ENCODE measurements at regions not wholly inside any gene's neighbourhood (a gene's known extent, or its start where the extent isn't known, plus 50 kb on each side); places are given as distances from the start of the nearest gene placed in this dataset.

DNA sequence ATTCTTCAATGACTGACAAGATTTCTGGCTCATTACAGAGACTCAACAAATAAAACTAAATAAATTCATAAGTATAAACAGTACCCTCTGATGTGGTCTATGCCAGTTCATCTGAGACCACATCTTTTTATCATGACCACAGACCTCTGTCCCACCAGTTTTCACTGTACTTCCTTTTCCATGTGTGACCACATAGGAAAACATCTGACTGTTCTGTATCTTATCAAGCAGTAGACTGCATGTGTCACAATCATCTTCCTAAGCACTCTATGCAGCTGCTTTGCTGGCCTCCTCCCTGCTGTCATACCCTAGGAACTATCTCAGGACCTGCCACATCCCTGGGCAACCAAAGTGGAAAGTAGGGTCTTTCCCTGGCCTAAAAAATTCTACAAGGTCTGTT lies 205.0 kb upstream of the ZNF462 start:
- DNase-seq (ENCODE audit: low read depth): peak; percentile 71

DNA sequence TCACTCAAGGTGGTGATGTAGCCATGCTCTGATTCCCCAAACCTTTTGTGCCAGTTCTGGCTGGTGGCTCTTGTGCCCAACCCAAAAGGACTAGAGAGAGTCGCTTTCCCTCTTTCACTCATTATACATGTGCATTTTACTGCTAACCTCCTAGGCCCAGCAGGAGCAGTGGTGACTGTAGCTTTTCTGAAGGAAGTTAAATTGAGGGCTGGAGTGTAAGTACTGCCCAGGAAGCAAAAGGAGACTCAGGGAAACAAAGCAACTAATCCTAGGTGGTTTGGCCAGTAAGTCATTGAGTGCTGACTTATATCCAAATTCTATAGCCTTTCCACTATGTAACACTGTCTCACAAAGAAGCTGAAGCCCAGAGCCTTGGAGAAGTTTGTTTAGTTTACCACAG lies 194.4 kb upstream of the ZNF462 start:
- DNase-seq (ENCODE audit: low read depth): no peak

DNA sequence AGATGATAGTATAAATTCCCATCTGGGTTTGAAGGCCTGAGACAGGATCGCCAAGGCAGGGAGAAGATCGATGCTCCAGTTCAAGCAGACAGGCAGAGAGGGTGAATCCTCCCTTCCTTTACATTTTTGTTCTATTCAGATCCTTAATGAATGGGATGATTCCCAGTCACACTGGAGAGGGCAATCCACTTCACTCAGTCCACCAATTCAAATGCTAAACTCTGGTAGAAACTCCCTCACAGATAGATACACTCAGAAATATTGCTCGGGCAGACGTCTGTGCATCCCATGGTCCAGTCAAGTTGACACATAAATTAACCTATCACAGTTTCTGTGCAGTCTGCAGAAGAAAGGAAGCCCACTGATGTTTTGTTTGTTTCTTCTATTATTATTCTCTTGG lies 193.1 kb upstream of the ZNF462 start:
- no peak for DNase-seq (ENCODE audit: low read depth)

DNA sequence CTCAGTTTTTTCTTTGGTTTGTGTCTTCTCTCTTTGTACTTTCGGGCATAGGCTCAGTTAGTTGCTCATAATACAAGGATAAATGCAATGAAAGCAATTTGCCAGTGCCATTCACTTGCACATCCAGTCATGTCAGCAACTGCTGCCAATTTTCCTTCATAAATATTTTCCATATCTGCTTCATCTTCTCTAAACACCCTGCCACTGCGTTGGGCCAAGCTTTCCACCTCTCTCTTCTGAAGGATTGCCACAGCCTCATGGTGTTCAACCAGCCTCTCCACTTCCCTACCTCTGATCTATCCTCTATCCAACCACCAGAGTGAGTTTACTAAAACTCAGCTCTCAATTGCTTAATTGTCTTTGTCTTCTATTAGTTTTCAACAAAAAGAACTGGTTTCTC lies 192.5 kb upstream of the ZNF462 start:
- DNase-seq (ENCODE audit: low read depth): no peak

DNA sequence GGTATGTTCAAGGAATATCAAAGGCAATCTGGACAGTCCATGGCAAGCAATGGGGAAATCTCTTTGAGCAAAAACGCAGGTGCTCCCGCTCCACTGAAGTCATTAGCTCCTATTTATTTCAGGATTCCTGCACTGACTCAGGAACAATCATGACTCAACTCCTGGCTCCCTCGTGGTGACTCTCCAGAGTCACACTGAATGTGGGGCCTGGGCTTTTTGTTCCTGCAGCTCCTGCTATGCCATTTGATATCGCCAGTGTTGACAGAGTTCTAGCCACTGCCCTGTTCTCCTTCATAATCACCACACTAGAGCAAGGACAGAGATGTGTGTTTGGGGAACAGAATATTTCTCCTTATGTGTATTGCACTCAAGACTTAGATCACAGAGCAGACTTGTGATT lies 187.2 kb upstream of the ZNF462 start:
- DNase-seq (ENCODE audit: low read depth): no peak

DNA sequence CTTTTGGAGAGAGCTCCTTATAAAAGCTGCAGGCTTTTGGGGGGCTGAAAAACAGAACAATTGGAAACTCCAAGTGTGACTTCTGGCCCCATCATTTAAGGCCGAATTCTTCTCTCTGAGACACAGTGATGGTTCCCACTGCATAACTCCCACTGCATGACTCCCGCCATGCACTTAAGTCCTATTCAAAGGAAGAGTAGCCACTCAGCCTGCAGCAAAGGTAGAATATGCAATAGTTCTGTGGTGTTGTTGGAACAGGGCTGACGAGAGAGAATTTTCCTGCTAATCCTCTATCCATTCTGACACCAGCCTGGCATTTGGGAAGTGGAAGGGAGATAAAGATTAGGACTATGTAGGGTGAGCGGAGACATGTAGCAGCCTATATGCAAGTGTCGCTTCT lies 185.6 kb upstream of the ZNF462 start:
- DNase-seq (ENCODE audit: low read depth): no peak

DNA sequence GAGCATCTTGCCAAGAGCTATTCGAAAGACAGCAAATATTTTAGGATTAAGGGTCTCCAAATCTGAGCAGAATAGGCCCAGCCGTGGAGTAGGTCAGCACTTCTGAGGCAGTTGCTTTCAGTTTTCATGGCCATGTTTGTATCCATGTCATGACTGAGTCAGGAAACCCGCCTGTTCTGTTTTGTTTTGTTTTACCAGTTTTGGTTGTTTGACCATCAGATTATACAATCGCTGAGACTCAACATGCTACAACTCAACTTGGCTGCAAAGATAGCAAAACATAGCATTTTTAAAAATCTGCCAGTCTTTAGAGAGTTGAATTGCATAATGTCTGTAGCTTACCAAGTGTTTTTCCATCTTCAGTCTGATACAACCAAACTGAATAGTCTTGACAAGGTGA lies 185.1 kb upstream of the ZNF462 start:
- no peak for DNase-seq (ENCODE audit: low read depth)

DNA sequence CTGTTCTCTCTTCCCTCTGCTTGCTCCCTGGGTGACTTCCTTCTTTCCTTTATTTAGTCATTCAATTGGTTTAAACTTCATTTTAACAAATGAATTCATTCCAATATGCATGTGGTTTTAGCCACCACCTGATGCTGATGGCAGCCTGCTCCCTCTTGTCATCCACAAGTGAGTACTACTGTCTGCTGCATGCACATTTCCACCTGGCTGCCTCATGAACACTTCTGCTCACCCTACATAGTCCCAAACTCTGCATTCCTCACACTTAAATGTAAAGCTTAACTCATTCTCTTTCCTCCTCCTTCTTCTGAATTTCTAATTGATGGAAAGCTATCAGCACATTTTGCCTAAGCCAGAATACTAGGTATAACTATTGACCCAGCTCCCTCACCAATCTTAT lies 184.7 kb upstream of the ZNF462 start:
- no peak for DNase-seq (ENCODE audit: low read depth)

DNA sequence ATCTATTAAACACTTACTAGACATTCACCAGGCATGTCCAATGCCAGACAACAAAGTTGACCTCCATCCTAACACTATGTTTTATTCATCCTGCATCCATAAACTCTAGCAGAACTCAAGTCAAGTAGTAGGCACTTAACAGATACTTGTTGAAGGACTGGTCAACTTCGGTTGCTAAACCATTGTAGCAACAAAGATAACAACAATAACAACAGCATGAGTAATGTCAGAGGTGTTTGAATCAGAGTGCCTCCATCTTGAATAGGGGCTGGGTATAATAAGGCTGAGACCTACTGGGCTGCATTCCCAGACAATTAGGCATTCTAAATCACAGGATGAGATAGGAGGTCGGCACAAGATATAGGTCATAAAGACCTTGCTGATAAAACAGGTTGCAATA lies 180.5 kb upstream of the ZNF462 start:
- no peak for DNase-seq (ENCODE audit: low read depth)

DNA sequence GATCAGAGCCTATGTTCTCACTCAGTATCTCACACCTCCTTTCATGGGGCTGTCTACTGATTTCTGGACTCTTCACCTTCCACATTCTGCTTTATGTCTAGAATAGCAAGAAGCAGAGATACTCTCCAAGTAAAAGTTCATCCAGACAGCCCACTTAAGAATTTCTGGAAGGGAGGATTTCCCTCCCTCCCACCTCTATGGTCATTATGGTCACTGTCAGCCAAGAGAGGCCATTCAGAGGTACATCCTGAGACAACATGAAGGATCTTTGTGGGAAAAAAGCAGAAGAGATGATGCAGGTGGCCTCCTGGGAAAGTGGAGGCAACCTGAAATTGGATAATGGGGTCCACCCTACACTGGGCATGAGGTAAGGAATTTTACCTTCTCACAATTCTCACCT lies 179.5 kb upstream of the ZNF462 start:
- DNase-seq (ENCODE audit: low read depth): no peak

DNA sequence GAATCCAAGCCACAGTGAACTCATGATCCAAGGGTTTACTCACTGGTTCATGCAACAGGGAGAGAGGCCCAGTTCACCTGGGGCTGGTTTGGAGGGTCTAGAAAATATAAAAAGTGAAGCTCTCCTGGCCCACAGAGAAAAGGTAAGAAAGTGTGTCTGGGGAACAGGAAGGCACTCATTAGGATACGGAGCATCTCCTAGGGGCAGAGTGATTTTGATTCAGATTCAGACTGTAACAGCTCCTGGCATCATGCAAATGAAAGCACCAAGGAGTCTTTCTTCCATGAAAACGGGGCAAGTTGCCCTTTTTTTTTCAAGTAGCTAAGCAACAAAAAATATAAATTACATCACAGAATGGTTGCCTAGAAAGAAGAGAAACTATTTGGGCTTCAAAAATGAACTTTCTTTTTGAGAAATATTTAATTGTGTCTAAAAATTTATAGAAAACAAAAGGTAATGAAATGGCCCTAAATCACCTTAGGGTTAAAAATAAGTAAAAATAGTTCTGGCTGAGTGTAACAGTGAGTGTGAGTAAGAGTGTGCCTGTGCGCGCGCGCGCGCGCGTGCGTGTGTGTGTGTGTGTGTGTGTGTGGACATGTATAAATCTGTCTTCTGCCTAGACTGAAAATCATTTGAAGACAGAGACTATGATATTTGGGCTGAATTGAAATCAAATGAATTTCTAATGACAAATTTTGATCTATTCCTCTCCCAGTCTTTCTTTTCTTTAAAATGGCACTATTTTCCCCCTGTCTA lies 177.8 kb upstream of the ZNF462 start:
- DNase-seq (ENCODE audit: low read depth): no peak

DNA sequence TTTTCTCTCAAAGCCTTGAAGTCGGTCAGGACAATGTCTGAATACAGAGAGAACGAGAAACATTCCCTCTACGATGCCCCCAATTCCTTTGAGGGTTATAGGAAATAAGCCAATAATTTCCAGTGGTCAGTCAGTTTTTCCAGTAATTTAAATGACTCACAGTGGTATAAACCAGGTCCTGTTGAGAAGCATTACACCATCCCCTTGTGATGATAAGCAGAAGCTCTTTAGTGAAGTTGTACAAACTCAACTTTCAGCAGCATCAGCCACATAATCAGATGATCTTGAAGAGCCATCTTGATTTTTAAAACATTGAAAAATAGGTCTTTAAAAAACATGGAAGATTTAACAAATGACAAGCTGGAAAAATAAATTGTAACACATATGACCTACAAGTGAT lies 173.9 kb upstream of the ZNF462 start:
- DNase-seq (ENCODE audit: low read depth): no peak

DNA sequence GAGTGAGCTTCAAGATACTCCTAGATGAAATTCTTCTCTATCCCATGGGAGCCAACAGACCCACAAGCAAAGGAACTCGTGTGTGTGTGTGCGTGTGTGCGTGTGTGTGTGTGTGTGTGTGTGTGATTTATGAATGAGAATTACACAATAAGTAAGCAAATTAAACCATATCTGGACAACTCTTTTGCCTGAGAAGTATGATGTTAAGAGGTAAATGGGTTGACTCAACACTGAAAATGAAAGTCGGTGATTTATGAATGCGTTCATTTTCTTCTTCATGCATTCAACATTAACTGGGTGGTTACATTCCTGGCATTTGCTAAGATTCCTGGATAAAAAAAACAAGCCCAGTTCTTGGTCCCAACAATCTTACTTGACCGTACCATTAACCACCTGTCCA lies 171.3 kb upstream of the ZNF462 start:
- no peak for DNase-seq (ENCODE audit: low read depth)

DNA sequence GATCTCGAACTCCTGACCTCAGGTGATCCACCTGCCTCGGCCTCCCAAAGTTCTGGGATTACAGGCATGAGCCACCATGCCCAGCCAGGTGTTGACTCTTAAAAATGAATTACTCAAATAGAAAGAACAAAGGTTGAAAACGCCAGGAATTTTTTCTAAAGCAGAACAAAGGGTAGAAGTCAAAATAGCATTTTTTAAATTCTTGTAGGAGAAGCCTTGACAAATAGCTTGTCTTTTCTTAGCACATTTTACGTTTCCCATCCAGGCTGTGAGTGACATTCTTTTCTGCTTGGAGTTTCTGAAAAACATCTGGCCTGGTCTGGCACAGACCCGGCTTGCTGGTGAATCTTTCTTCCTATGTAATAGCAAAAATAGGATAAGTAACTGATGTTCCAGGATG lies 169.4 kb upstream of the ZNF462 start:
- no peak for DNase-seq (ENCODE audit: low read depth)

DNA sequence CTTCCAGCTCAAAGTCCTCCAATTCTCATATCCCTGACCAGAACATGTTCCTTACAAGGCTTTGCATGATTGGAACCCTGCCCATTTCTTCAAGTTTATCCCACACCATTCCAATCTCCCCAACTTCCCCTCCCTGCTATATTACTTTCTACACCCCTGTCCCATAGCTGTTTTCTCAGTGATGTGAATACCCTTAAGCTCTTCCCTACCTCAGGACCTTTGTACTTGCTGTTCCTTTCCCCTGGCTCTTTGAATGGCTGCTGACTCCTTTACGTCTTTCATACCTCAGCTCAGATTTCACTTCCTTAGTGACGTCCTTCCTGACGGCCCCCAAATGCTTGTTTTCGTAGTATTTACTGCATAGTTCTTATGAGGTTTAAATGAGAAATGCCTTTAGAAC lies 166.2 kb upstream of the ZNF462 start:
- DNase-seq (ENCODE audit: low read depth): no peak

DNA sequence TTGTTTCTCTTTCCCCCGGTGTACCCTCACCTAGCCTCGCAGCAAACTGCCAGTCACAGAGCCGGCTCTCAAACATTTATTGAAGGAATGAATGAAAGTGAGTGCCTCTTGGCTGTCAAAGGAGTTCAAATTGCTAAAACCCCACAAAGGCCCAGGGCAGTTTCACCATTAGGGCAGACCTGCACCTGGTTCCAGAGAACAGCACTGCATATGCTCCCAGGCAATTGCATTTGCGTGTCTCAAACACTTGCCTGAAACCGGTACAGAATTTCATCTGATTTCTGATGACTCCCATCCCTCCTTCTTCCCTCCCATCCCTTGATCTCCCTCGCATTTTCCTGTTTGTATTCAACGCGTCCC lies 165.6 kb upstream of the ZNF462 start:
- DNase-seq (ENCODE audit: low read depth): no peak

DNA sequence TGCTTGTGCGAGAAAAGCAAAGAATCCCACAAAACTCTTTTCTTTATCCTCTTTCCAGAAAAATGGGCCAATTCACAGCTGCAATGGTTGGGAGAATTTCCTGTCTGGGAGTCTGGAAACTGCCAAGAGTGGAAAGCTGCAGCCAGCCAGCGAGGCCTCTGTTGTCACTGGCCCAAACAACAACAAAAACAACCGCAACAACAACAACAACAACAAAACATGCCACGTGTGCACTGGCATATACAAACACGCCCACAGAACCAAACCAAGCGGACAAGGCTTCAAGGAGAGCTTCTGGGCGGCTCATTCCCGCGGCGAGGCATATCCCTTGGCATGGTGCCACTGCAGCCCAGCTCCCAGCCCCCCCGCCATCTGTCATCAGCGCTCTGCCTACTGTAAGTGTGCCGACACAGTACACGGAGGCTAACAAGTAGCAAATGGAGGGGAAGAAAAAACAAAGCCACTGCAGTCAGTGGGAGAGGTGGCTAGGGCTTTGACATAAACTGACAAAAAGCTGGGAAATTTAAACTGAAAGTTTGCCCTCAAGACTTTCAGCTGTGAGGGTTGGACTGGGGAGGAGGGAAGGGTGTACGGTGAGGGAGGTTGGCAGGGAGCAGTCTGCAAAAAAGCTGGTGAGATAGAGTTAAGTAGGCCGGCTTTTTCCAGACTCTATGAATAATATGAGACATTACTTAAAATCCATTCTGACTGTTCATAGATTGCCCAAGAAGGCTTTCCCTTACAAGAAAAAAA lies 165.0 kb upstream of the ZNF462 start:
- DNase-seq (ENCODE audit: low read depth): no peak

DNA sequence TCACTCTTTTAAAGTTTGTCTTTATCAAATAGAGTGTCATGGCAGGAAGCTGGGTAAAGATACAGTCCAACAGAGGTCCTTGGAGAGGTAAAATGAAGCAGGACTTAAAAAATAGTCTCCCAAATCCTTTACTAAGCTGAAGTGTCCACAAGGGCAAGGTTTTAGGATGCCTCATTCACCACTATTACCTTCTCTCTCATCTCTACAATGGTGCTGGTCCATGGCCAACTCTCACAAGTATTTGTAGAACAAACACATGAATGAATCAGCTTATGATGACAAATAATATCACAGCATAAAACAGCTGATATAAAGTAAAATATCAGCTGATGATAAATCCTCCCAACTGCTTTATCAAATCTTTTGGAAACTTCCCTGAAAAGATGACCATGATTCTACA lies 162.3 kb upstream of the ZNF462 start:
- no peak for DNase-seq (ENCODE audit: low read depth)

DNA sequence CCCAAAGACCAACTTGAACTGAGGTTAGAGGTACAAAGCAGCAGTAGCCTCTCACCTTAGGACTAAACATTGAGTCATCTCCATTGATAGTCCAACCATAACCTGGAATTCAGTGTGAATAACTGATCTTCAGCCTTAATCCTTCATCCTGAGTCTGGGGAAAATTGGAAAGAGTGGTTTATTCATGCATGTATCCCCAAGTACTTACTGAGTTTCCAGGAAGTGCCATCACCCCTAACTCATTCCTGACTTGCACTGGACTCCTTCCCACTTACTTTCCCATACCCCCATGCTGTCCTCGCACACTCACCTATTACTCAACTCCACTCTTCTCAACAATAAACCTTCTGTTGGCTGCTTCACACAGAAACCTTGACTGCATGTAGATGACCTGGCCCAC lies 161.4 kb upstream of the ZNF462 start:
- DNase-seq (ENCODE audit: low read depth): no peak

DNA sequence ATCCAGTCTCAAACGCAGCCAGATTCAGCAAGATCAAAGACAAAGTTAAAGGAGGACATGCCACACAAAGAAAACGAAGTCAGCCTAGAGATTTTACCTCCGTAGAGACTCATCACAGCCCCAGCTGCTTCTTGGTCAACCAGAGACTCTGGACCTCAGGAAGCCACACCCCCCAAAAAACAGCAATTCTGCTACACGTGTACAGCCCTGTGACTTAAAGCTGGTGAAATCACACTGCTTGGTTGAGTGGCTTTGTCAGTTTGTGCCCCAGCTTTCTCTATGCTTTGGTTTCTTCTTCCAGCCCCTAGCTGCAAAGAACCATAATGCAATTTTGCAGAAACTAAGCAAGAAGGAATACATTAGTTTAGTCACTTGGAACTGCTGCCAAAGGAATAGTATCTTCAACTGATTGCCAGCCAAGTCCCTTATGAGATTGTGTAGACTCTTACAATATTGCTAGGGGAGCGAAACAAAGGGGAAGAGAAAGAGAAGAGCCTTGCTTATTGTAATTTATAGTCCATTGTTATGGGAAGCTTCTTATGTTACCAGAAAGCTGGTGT lies 158.8 kb upstream of the ZNF462 start:
- no peak for DNase-seq (ENCODE audit: low read depth)

DNA sequence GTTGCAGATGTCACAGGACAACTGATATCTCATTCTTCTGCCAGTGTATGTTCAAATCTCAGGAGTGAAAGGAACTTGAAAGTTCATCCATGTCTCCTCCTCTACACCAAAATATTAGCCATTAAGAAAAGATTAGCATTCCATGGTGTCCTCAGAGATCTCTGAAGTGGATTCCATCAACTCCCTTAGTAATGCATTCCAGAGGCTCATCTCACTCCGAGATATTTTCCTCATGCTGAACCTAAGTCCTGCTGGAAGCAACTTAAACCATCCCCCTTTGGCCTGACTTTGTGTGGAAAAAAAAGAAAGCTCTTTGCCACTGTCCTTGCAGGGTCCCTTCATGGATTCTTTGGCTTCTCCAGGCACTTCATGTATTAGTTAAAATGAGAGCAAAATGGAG lies 155.7 kb upstream of the ZNF462 start:
- DNase-seq (ENCODE audit: low read depth): no peak

DNA sequence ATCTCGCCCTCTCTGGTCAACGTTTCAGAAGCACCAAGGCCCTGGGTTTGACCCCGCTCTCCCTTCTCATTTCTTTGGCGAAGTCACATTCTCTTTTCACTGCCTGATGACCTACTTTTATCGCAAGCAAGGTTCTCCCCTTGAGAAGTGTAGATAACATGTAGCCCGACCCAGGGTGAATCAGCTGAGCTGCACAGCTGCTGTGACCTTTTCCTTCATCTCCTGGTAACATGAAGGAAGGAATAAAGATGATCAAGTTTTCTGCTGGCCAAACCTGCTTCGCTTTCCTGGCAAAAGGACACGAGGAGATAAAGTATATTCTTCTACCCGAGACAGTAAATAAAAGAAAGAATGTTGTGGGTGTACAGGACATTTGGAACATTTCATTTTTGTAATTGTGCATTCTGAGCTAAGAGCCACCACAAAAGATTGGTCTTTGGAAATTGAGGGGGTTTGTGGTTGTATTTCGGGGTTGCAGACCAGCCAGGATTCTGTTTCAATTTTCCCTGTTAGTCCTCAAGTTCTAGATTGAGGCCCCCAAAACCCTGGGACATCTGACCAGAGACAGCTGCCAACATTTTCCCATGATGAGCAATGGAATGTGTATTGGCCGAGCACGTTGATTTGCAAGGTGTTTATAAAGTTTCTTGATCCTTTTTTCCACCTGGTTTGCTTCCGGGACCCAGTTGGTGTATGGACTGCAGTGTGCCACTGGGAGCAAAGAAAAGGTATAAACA lies 155.1 kb upstream of the ZNF462 start:
- DNase-seq (ENCODE audit: low read depth): no peak
